ENCODE measurements at regions not wholly inside any gene's neighbourhood (a gene's known extent, or its start where the extent isn't known, plus 50 kb on each side); places are given as distances from the start of the nearest gene placed in this dataset.

DNA sequence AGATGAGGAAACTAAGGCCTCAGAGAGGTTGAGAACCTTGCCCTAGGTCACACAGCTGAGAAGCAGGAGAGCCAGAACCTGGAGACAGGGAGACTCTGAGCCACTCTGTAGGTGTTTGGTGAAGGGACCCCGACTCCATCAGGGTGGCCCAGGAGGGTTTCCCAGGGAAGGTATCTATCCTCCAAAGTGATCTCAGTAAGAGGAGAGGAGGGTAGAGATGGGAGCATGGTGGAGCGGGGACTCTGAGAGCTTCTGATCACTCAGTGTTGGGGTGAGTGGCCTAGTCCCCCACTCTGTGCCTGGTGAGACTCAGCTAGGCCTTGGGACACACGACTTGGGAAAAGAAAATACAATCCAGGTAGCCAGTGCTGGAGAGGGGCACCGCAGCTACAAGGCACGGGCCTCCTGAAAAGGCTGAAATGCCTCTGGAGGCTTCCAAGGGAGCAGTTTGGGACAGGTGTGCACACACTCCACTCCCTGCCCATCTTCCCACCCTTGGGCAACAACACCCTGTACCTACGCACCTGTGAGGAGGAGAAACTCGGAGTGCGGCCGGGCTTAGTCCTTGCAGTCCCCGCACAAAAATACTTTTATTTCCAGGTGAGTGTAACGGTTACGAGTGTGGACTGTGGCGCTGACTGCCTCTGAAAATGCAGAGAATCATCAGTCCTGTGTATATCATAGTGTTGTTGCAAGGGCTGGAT, 80.8 kb downstream of the CAMK2N1 start:
- DNase-seq (ENCODE audit: low read depth in 3 of 3, low spot score in 2 of 3): no peak
